Vagina (tissue), 2 donors: ENCODE measurements at regions not wholly inside any gene's neighbourhood (a gene's known extent, or its start where the extent isn't known, plus 50 kb on each side); places are given as distances from the start of the nearest gene placed in this dataset.

Experiments
- CTCF ChIP-seq, 3 experiments: fragments of 450-650 bp in 2 of 3; fragments of 200-600 bp in 1 of 3; sonication (generic) in 1 of 3; IDR thresholded peaks; one replicate each; pipeline ENCODE4 v1.5.1; 2017 to 2019; ENCODE audit warnings: antibody characterized with exemption in 3 of 3, mild to moderate bottlenecking in 2 of 3, moderate library complexity in 2 of 3
- POLR2A ChIP-seq, 2 donors: fragments of 450-650 bp; IDR thresholded peaks; one replicate each; pipeline ENCODE4 v1.6.1; 2017; ENCODE audit warnings: antibody characterized with exemption in 2 of 2, mild to moderate bottlenecking in 2 of 2, moderate library complexity in 2 of 2
- POLR2AphosphoS5 ChIP-seq, 2 donors: sonication (generic); formaldehyde crosslinking; IDR thresholded peaks; one replicate each; pipeline ENCODE4 v1.9.0; 2017; ENCODE audit warnings: antibody characterized with exemption in 2 of 2, mild to moderate bottlenecking in 2 of 2, low read depth in 1 of 2; ENCODE audit not compliant: insufficient read depth in 1 of 2

- TF ChIP-seq CTCF (IDR thresholded peaks at IDR 0.05) = no peak
- no peak for TF ChIP-seq POLR2A (IDR thresholded peaks at IDR 0.05)
- TF ChIP-seq POLR2AphosphoS5 (IDR thresholded peaks at IDR 0.05; ENCODE audit: insufficient read depth in 1 of 2, low read depth in 1 of 2) = no peak
Measured at GRCh38 chr3:34973586-34973985, 665.7 kb upstream of the ARPP21 start.
